ENCODE measurements at regions not wholly inside any gene's neighbourhood (a gene's known extent, or its start where the extent isn't known, plus 50 kb on each side); places are given as distances from the start of the nearest gene placed in this dataset.

DNA sequence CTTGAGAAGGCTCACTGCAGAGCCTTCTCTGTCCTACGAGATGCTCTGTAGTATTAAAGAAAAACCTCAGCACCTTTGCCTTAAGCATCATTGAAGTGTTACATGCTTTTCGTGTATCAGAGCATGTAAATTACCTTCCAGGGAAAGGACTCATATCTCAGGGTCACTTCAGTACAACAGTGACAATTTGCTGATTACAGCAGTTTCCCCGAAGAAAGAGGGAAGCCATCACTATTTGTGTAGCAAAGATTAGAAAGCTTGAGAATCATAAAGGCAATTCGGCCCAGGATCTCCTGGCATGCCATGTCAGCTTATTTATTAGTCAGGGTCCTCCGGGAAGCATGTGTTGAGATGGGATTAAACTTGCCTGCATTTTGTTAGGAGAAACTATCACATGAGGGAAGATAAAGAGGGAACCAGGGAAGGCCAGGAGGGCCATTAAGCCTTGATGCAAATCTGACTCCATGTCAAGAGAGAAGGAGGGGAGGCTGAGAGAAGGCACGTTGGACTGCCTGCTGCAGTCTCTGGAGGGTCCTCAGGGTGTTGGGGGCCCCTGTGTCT, 55.2 kb upstream of the KCNJ6 start:
- Histone ChIP-seq H3K27ac (ENCODE audit: low read depth, low read length) (no peak overlapping the region), H3K9ac (ENCODE audit: extremely low read depth, low read length, poor library complexity, severe bottlenecking) (no peak overlapping the region), H3K36me3 (ENCODE audit: control insufficient read depth, insufficient read depth, low read length) (no peaks in the 10 kb centered on the region), H3K4me3 (ENCODE audit: low read length) (no peak overlapping the region), H3K9me3 (ENCODE audit: control insufficient read depth, low read length) (no peaks in the 10 kb centered on the region), H3K27me3 (ENCODE audit: control insufficient read depth, insufficient read depth, low read length, poor library complexity, severe bottlenecking) (no peaks in the 10 kb centered on the region), H3K4me1 (ENCODE audit: control insufficient read depth, insufficient read depth, low read length) (no peaks in the 10 kb centered on the region)
- DNase-seq: no peak
- Mint-ChIP-seq H3K4me3 (no peak overlapping the region), H3K27ac (no peak overlapping the region), H3K27me3 (ENCODE audit: insufficient read depth) (no peaks in the 10 kb centered on the region), H3K9me3 (no peaks in the 10 kb centered on the region), H3K4me1 (no peaks in the 10 kb centered on the region), H3K36me3 (ENCODE audit: low read depth) (no peaks in the 10 kb centered on the region)
- no peak for TF ChIP-seq CTCF (conservative IDR thresholded peaks at IDR 0.05)
- WGBS, 2 experiments (ENCODE audit: insufficient coverage in 1 of 2, insufficient read length in 1 of 2): 86 to 95% methylated on average over 5 to 6 of the region's 6 CpGs

DNA sequence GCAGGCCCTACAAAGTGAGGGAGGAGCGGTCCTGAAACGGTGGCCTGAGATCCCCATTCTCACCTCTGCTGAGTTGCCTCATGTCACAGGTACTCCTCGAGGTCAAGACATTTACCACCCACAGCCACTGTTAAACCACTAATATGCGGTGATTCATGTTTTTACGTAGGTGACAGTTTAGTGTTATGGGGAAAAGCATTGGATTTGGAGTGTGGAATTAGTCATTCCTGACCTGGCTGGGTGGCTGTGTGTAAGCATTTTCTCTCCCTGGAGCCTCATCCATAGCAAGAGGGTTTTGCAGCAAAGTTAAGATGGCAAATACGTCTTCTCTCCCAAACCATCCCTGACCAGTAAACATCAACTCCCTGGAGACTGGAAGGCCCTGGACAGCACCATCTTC, 57.8 kb upstream of the KCNJ6 start:
- H3K9ac ChIP-seq (ENCODE audit: extremely low read depth, low read length, poor library complexity, severe bottlenecking): no peak overlapping the region
- H3K9me3 ChIP-seq (ENCODE audit: control insufficient read depth, low read length): no peaks in the 10 kb centered on the region
- no peak for DNase-seq
- no peaks in the 10 kb centered on the region for H3K27me3 ChIP-seq (ENCODE audit: control insufficient read depth, insufficient read depth, low read length, poor library complexity, severe bottlenecking)
- no peaks in the 10 kb centered on the region for H3K36me3 ChIP-seq (ENCODE audit: control insufficient read depth, insufficient read depth, low read length)
- TF ChIP-seq CTCF (conservative IDR thresholded peaks at IDR 0.05): no peak
- no peaks in the 10 kb centered on the region for H3K4me1 ChIP-seq (ENCODE audit: control insufficient read depth, insufficient read depth, low read length)
- H3K9me3 Mint-ChIP-seq: no peaks in the 10 kb centered on the region
- no peaks in the 10 kb centered on the region for H3K36me3 Mint-ChIP-seq (ENCODE audit: low read depth)
- H3K27ac ChIP-seq (ENCODE audit: low read depth, low read length): no peak overlapping the region
- H3K27me3 Mint-ChIP-seq (ENCODE audit: insufficient read depth): no peaks in the 10 kb centered on the region
- no peak overlapping the region for H3K4me3 Mint-ChIP-seq
- H3K27ac Mint-ChIP-seq: no peak overlapping the region
- no peaks in the 10 kb centered on the region for H3K4me1 Mint-ChIP-seq
- WGBS, 2 experiments (ENCODE audit: insufficient coverage in 1 of 2, insufficient read length in 1 of 2): 86 to 100% methylated on average over 1 to 6 of the region's 6 CpGs
- H3K4me3 ChIP-seq (ENCODE audit: low read length): no peak overlapping the region

DNA sequence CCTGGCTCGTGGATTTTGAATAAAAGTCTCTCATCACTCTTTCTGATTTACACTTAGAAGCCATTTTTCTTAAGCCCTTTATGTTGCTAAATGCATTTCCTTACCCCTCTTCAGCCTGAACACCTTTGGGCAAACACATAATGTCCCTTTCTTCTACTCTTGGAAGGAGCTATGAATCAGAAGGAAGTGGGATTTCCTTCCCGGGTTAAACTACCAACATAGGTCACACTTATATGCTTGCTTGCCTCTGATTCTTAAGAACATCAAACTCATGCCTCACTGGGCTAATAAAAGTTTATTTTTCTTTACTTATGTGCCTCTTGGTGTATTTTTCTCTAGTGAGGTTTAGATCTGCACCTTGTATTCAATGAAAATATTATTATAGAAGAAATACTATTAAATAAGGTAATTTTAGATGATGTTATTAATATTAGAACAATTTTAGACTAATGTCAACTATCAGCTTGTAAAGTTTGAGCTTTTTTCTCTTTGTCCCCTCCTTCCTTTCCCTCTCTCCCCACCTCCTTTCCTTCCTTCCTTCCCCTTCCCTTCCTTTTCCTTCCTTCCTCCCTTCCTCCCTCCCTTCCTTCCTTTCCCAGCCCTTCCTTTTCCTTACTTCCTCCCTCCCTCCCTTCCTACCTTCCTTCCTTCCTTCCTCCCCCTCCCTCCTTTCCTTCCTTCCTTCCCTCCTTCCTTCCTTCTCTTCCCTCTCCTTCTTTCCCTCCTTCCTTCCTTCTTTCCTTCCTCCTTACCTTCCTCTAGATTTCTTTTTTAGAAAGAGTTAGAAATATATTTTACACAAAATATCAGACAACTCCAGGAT, 66.5 kb upstream of the KCNJ6 start:
- Histone ChIP-seq H3K27ac (ENCODE audit: low read depth, low read length) (no peak overlapping the region), H3K9me3 (ENCODE audit: control insufficient read depth, low read length) (no peaks in the 10 kb centered on the region), H3K9ac (ENCODE audit: extremely low read depth, low read length, poor library complexity, severe bottlenecking) (no peak overlapping the region), H3K36me3 (ENCODE audit: control insufficient read depth, insufficient read depth, low read length) (no peaks in the 10 kb centered on the region), H3K27me3 (ENCODE audit: control insufficient read depth, insufficient read depth, low read length, poor library complexity, severe bottlenecking) (no peaks in the 10 kb centered on the region), H3K4me1 (ENCODE audit: control insufficient read depth, insufficient read depth, low read length) (no peaks in the 10 kb centered on the region), H3K4me3 (ENCODE audit: low read length) (no peak overlapping the region)
- WGBS, 2 experiments (ENCODE audit: insufficient coverage in 1 of 2, insufficient read length in 1 of 2): 87 to 100% methylated on average over 1 to 2 of the region's 2 CpGs
- no peaks in the 10 kb centered on the region for H3K9me3 Mint-ChIP-seq
- H3K36me3 Mint-ChIP-seq (ENCODE audit: low read depth): no peaks in the 10 kb centered on the region
- no peaks in the 10 kb centered on the region for H3K4me1 Mint-ChIP-seq
- no peak for TF ChIP-seq CTCF (conservative IDR thresholded peaks at IDR 0.05)
- DNase-seq: no peak
- H3K4me3 Mint-ChIP-seq: no peak overlapping the region
- H3K27me3 Mint-ChIP-seq (ENCODE audit: insufficient read depth): no peaks in the 10 kb centered on the region
- H3K27ac Mint-ChIP-seq: no peak overlapping the region
